ENCODE measurements at regions not wholly inside any gene's neighbourhood (a gene's known extent, or its start where the extent isn't known, plus 50 kb on each side); places are given as distances from the start of the nearest gene placed in this dataset.
A peak's percentile ranks its signal among the peaks of the same experiment; 100 is the strongest.

GRCh38 chrX:69556060-69557011 lies 52.2 kb downstream of the NALF2 start (continued):
- TF ChIP-seq RNF2 (IDR thresholded peaks at IDR 0.05; ENCODE audit: borderline replicate concordance, low read depth, low read length, missing control alignments, poor library complexity, severe bottlenecking): no peak
- no peak for TF ChIP-seq YY1 (IDR thresholded peaks at IDR 0.05; ENCODE audit: low read depth, low read length)
- no peak for TF ChIP-seq BRCA1 (IDR thresholded peaks at IDR 0.05; ENCODE audit: low read depth, low read length)
- peak; percentile 61; the same call in 1 of the 2 replicates for TF ChIP-seq JUND (IDR thresholded peaks at IDR 0.05; ENCODE audit: low read length)
- no peak for TF ChIP-seq HDAC2 (IDR thresholded peaks at IDR 0.05; ENCODE audit: borderline replicate concordance in 1 of 2, low read depth in 2 of 2, low read length in 2 of 2)
- no peak for TF ChIP-seq CREB1 (IDR thresholded peaks at IDR 0.05)
- TF ChIP-seq TAF1 (IDR thresholded peaks at IDR 0.05; ENCODE audit: low read depth, low read length): no peak
- no peak for TF ChIP-seq POU5F1 (IDR thresholded peaks at IDR 0.05; ENCODE audit: low read depth, low read length)
- TF ChIP-seq EZH2 (IDR thresholded peaks at IDR 0.05; ENCODE audit: low read depth, low read length, severe bottlenecking): no peak
- no peak for TF ChIP-seq HDAC6 (IDR thresholded peaks at IDR 0.05; ENCODE audit: low read depth, low read length)
- TF ChIP-seq KDM4A (IDR thresholded peaks at IDR 0.05; ENCODE audit: low read depth, low read length, severe bottlenecking): no peak
- TF ChIP-seq SAP30 (IDR thresholded peaks at IDR 0.05; ENCODE audit: insufficient read depth, insufficient replicate concordance, low read length): no peak
- TF ChIP-seq POLR2A (IDR thresholded peaks at IDR 0.05; ENCODE audit: control extremely low read depth in 1 of 2, low read depth in 2 of 2, low read length in 2 of 2): no peak
- no peak for TF ChIP-seq KDM1A (IDR thresholded peaks at IDR 0.05; ENCODE audit: borderline replicate concordance, low read length)
- TF ChIP-seq PHF8 (conservative IDR thresholded peaks at IDR 0.05; ENCODE audit: low read depth, low read length): no peak
- TF ChIP-seq TEAD4 (IDR thresholded peaks at IDR 0.05; ENCODE audit: low read depth, low read length): peak; percentile 37; the same call in 1 of the 2 replicates
- TF ChIP-seq ATF3 (IDR thresholded peaks at IDR 0.05; ENCODE audit: insufficient read depth, low read depth, low read length): no peak

Measured in H1 (cell line).